Forelimb muscle (tissue), 1 donor: ENCODE measurements at regions not wholly inside any gene's neighbourhood (a gene's known extent, or its start where the extent isn't known, plus 50 kb on each side); places are given as distances from the start of the nearest gene placed in this dataset.
"Not testable (repeated sequence)": the region's sequence is repeated elsewhere in the genome, so short reads cannot be mapped to it uniquely, and the experiment has no call there.

ENCODE experiments used
- DNase-seq: peaks from one replicate; pipeline ENCODE4 v3.0.0-alpha.2; 2013; ENCODE audit warnings: low read depth

GRCh38 chr21:32096411-32096810 lies 182.4 kb downstream of the MIS18A start:
- no peak for DNase-seq

GRCh38 chr21:32094804-32095203 lies 184.0 kb downstream of the MIS18A start:
- no peak for DNase-seq

GRCh38 chr21:32093646-32094462 lies 185.0 kb downstream of the MIS18A start:
- DNase-seq: no peak

GRCh38 chr21:32090956-32091355 lies 187.9 kb downstream of the MIS18A start:
- DNase-seq: no peak

- DNase-seq: no peak
Measured at GRCh38 chr21:32089766-32090165, 189.1 kb downstream of the MIS18A start.

GRCh38 chr21:32088471-32088870 lies 190.4 kb downstream of the MIS18A start:
- DNase-seq: no peak

- DNase-seq: no peak
Measured at GRCh38 chr21:32087447-32087846, 191.4 kb downstream of the MIS18A start.

- DNase-seq: no peak
Measured at GRCh38 chr21:32083197-32083596, 195.7 kb downstream of the MIS18A start.

- no peak for DNase-seq
Measured at GRCh38 chr21:32082466-32082865, 196.4 kb downstream of the MIS18A start.

- no peak for DNase-seq
Measured at GRCh38 chr21:32073593-32073992, 200.8 kb downstream of the HUNK start.

GRCh38 chr21:32073190-32073589 lies 200.4 kb downstream of the HUNK start:
- no peak for DNase-seq

- DNase-seq: not testable (repeated sequence)
Measured at GRCh38 chr21:32071620-32072019, 198.8 kb downstream of the HUNK start.

GRCh38 chr21:32070676-32071330 lies 198.0 kb downstream of the HUNK start:
- no peak for DNase-seq

- no peak for DNase-seq
Measured at GRCh38 chr21:32070126-32070525, 197.3 kb downstream of the HUNK start.

GRCh38 chr21:32065654-32066053 lies 192.8 kb downstream of the HUNK start:
- DNase-seq: no peak

- DNase-seq: no peak
Measured at GRCh38 chr21:32064281-32064910, 191.6 kb downstream of the HUNK start.

GRCh38 chr21:32062591-32063227 lies 189.9 kb downstream of the HUNK start:
- DNase-seq: no peak

- no peak for DNase-seq
Measured at GRCh38 chr21:32061729-32062128, 188.9 kb downstream of the HUNK start.

- DNase-seq: no peak
Measured at GRCh38 chr21:32056791-32057190, 184.0 kb downstream of the HUNK start.

GRCh38 chr21:32055305-32055704 lies 182.5 kb downstream of the HUNK start:
- no peak for DNase-seq
